ENCODE measurements at regions not wholly inside any gene's neighbourhood (a gene's known extent, or its start where the extent isn't known, plus 50 kb on each side); places are given as distances from the start of the nearest gene placed in this dataset.

- H3K9me3 ChIP-seq (ENCODE audit: control insufficient read depth, insufficient read depth, low read depth, low read length): no peaks in the 10 kb centered on the region
- no peak overlapping the region for H3K4me3 ChIP-seq (ENCODE audit: low read depth, low read length)
- H3K27me3 ChIP-seq (ENCODE audit: control insufficient read depth, insufficient read depth, low read length): no peaks in the 10 kb centered on the region
- no peak overlapping the region for H3K27ac ChIP-seq (ENCODE audit: low read depth, low read length)
- peaks cover 5% of the 10 kb centered on the region; the same call in 1 of the 2 replicates for H3K4me1 ChIP-seq (ENCODE audit: control insufficient read depth, insufficient read depth, low read length)
- H3K36me3 ChIP-seq (ENCODE audit: control insufficient read depth, insufficient read depth, low read length): no peaks in the 10 kb centered on the region
- no peak overlapping the region for H3K9ac ChIP-seq (ENCODE audit: low read length)
Measured at GRCh38 chr20:48552550-48552949, 275.2 kb downstream of the PREX1 start.

GRCh38 chr20:48550814-48551213 is 277.0 kb downstream of the PREX1 start:
- H3K9me3 ChIP-seq (ENCODE audit: control insufficient read depth, insufficient read depth, low read depth, low read length): no peaks in the 10 kb centered on the region; the same call in 1 of the 2 replicates
- H3K27me3 ChIP-seq (ENCODE audit: control insufficient read depth, insufficient read depth, low read length): no peaks in the 10 kb centered on the region
- H3K9ac ChIP-seq (ENCODE audit: low read length): no peak overlapping the region
- H3K4me1 ChIP-seq (ENCODE audit: control insufficient read depth, insufficient read depth, low read length): no peaks in the 10 kb centered on the region
- no peak overlapping the region for H3K4me3 ChIP-seq (ENCODE audit: low read depth, low read length)
- H3K36me3 ChIP-seq (ENCODE audit: control insufficient read depth, insufficient read depth, low read length): no peaks in the 10 kb centered on the region
- H3K27ac ChIP-seq (ENCODE audit: low read depth, low read length): no peak overlapping the region

GRCh38 chr20:48547664-48548063 is 280.1 kb downstream of the PREX1 start:
- H3K4me3 ChIP-seq (ENCODE audit: low read depth, low read length): no peak overlapping the region
- H3K27me3 ChIP-seq (ENCODE audit: control insufficient read depth, insufficient read depth, low read length): no peaks in the 10 kb centered on the region
- H3K27ac ChIP-seq (ENCODE audit: low read depth, low read length): no peak overlapping the region
- peaks cover 3% of the 10 kb centered on the region for H3K9me3 ChIP-seq (ENCODE audit: control insufficient read depth, insufficient read depth, low read depth, low read length)
- H3K36me3 ChIP-seq (ENCODE audit: control insufficient read depth, insufficient read depth, low read length): no peaks in the 10 kb centered on the region
- H3K4me1 ChIP-seq (ENCODE audit: control insufficient read depth, insufficient read depth, low read length): no peaks in the 10 kb centered on the region
- no peak overlapping the region for H3K9ac ChIP-seq (ENCODE audit: low read length)

GRCh38 chr20:48544402-48545339 is 283.1 kb downstream of the PREX1 start:
- Histone ChIP-seq H3K4me3 (ENCODE audit: low read depth, low read length) (no peak overlapping the region), H3K27ac (ENCODE audit: low read depth, low read length) (no peak overlapping the region), H3K27me3 (ENCODE audit: control insufficient read depth, insufficient read depth, low read length) (no peaks in the 10 kb centered on the region), H3K9ac (ENCODE audit: low read length) (no peak overlapping the region), H3K9me3 (ENCODE audit: control insufficient read depth, insufficient read depth, low read depth, low read length) (peaks cover 10% of the 10 kb centered on the region), H3K4me1 (ENCODE audit: control insufficient read depth, insufficient read depth, low read length) (peaks cover 2% of the 10 kb centered on the region; the same call in 1 of the 2 replicates), H3K36me3 (ENCODE audit: control insufficient read depth, insufficient read depth, low read length) (no peaks in the 10 kb centered on the region)

- no peak overlapping the region for H3K9ac ChIP-seq (ENCODE audit: low read length)
- H3K4me1 ChIP-seq (ENCODE audit: control insufficient read depth, insufficient read depth, low read length): peaks cover 18% of the 10 kb centered on the region
- no peak overlapping the region for H3K4me3 ChIP-seq (ENCODE audit: low read depth, low read length)
- no peaks in the 10 kb centered on the region for H3K27me3 ChIP-seq (ENCODE audit: control insufficient read depth, insufficient read depth, low read length)
- H3K36me3 ChIP-seq (ENCODE audit: control insufficient read depth, insufficient read depth, low read length): no peaks in the 10 kb centered on the region
- no peak overlapping the region for H3K27ac ChIP-seq (ENCODE audit: low read depth, low read length)
- peaks cover 10% of the 10 kb centered on the region; the same call in 1 of the 2 replicates for H3K9me3 ChIP-seq (ENCODE audit: control insufficient read depth, insufficient read depth, low read depth, low read length)
Measured at GRCh38 chr20:48541581-48542071, 286.2 kb downstream of the PREX1 start.

GRCh38 chr20:48538856-48539255 is 288.9 kb downstream of the PREX1 start:
- Histone ChIP-seq H3K9ac (ENCODE audit: low read length) (peak overlapping the region; percentile 54), H3K4me1 (ENCODE audit: control insufficient read depth, insufficient read depth, low read length) (peaks cover 18% of the 10 kb centered on the region), H3K27me3 (ENCODE audit: control insufficient read depth, insufficient read depth, low read length) (no peaks in the 10 kb centered on the region), H3K4me3 (ENCODE audit: low read depth, low read length) (peak overlapping the region; percentile 7; the same call in 1 of the 2 replicates), H3K9me3 (ENCODE audit: control insufficient read depth, insufficient read depth, low read depth, low read length) (peaks cover 10% of the 10 kb centered on the region; the same call in 1 of the 2 replicates), H3K27ac (ENCODE audit: low read depth, low read length) (peak overlapping the region; percentile 11; the same call in 1 of the 2 replicates), H3K36me3 (ENCODE audit: control insufficient read depth, insufficient read depth, low read length) (no peaks in the 10 kb centered on the region)

- H3K9me3 ChIP-seq (ENCODE audit: control insufficient read depth, insufficient read depth, low read depth, low read length): peaks cover 10% of the 10 kb centered on the region; the same call in 1 of the 2 replicates
Measured at GRCh38 chr20:48538058-48538825, 289.6 kb downstream of the PREX1 start.

GRCh38 chr20:48536206-48536605 is 291.6 kb downstream of the PREX1 start:
- H3K9ac ChIP-seq (ENCODE audit: low read length): no peak overlapping the region
- no peaks in the 10 kb centered on the region for H3K27me3 ChIP-seq (ENCODE audit: control insufficient read depth, insufficient read depth, low read length)
- H3K4me1 ChIP-seq (ENCODE audit: control insufficient read depth, insufficient read depth, low read length): peaks cover 18% of the 10 kb centered on the region
- H3K9me3 ChIP-seq (ENCODE audit: control insufficient read depth, insufficient read depth, low read depth, low read length): no peaks in the 10 kb centered on the region
- H3K27ac ChIP-seq (ENCODE audit: low read depth, low read length): no peak overlapping the region
- no peak overlapping the region for H3K4me3 ChIP-seq (ENCODE audit: low read depth, low read length)
- no peaks in the 10 kb centered on the region for H3K36me3 ChIP-seq (ENCODE audit: control insufficient read depth, insufficient read depth, low read length)

More at GRCh38 chr20:48538058-48538825, 289.6 kb downstream of the PREX1 start:
- Histone ChIP-seq H3K4me1 (ENCODE audit: control insufficient read depth, insufficient read depth, low read length) (peaks cover 18% of the 10 kb centered on the region), H3K4me3 (ENCODE audit: low read depth, low read length) (peak overlapping the region; percentile 7; the same call in 1 of the 2 replicates), H3K27me3 (ENCODE audit: control insufficient read depth, insufficient read depth, low read length) (no peaks in the 10 kb centered on the region), H3K9ac (ENCODE audit: low read length) (peak overlapping the region; percentile 54), H3K36me3 (ENCODE audit: control insufficient read depth, insufficient read depth, low read length) (no peaks in the 10 kb centered on the region), H3K27ac (ENCODE audit: low read depth, low read length) (peak overlapping the region; percentile 11; the same call in 1 of the 2 replicates)

- H3K36me3 ChIP-seq (ENCODE audit: control insufficient read depth, insufficient read depth, low read length): no peaks in the 10 kb centered on the region
- H3K4me3 ChIP-seq (ENCODE audit: low read depth, low read length): no peak overlapping the region
- no peaks in the 10 kb centered on the region for H3K9me3 ChIP-seq (ENCODE audit: control insufficient read depth, insufficient read depth, low read depth, low read length)
- H3K27ac ChIP-seq (ENCODE audit: low read depth, low read length): no peak overlapping the region
- no peaks in the 10 kb centered on the region for H3K27me3 ChIP-seq (ENCODE audit: control insufficient read depth, insufficient read depth, low read length)
- H3K9ac ChIP-seq (ENCODE audit: low read length): no peak overlapping the region
- peaks cover 18% of the 10 kb centered on the region for H3K4me1 ChIP-seq (ENCODE audit: control insufficient read depth, insufficient read depth, low read length)
Measured at GRCh38 chr20:48535556-48535955, 292.2 kb downstream of the PREX1 start.

- Histone ChIP-seq H3K4me1 (ENCODE audit: control insufficient read depth, insufficient read depth, low read length) (no peaks in the 10 kb centered on the region), H3K9ac (ENCODE audit: low read length) (no peak overlapping the region), H3K36me3 (ENCODE audit: control insufficient read depth, insufficient read depth, low read length) (no peaks in the 10 kb centered on the region), H3K9me3 (ENCODE audit: control insufficient read depth, insufficient read depth, low read depth, low read length) (no peaks in the 10 kb centered on the region), H3K4me3 (ENCODE audit: low read depth, low read length) (no peak overlapping the region), H3K27me3 (ENCODE audit: control insufficient read depth, insufficient read depth, low read length) (no peaks in the 10 kb centered on the region), H3K27ac (ENCODE audit: low read depth, low read length) (no peak overlapping the region)
Measured at GRCh38 chr20:48532028-48532427, 295.8 kb downstream of the PREX1 start.
